GM12878 (cell line): ENCODE measurements at regions not wholly inside any gene's neighbourhood (a gene's known extent, or its start where the extent isn't known, plus 50 kb on each side); places are given as distances from the start of the nearest gene placed in this dataset.

Experiments
- ATAC-seq: fragments of 200-7000 bp; cut with Tn5 transposase; 3 replicates; pipeline ENCODE4 v1.9.1; 2020; ENCODE audit warnings: mild to moderate bottlenecking, moderate library complexity
- BruUV-seq: library from RNA; stranded (reverse); fragments of 400-500 nt; replicated peaks from 2 replicates; lab custom pipeline; 2021; lab: Mats Ljungman, UMichigan
- CTCF ChIA-PET: fragments of 300-600 bp; sonication (Branson Sonifier 250); formaldehyde crosslinking; extraction: SDS; loops from one replicate; lab custom pipeline; 2021; ENCODE audit warnings: inconsistent platforms; lab: Yijun Ruan, JAX
- POLR2A ChIA-PET: fragments of 350-600 bp; formaldehyde crosslinking; extraction: SDS; loops from one replicate; lab custom pipeline; 2021; ENCODE audit warnings: inconsistent platforms; lab: Charles Lee
- RAD21 ChIA-PET: fragments of 300-600 bp; sonication (Branson Sonifier 250); formaldehyde crosslinking; loops from one replicate; lab custom pipeline; 2023; ENCODE audit warnings: antibody characterized with exemption; ENCODE audit not compliant: unreplicated experiment; lab: Charles Lee
- SMC1A ChIA-PET: fragments of 300-600 bp; sonication (Branson Sonifier 250); formaldehyde crosslinking; loops from one replicate; lab custom pipeline; 2023; ENCODE audit not compliant: unreplicated experiment, uncharacterized antibody; lab: Charles Lee
- DNase-seq: peaks from one replicate; pipeline ENCODE4 v3.0.0-alpha.2; 2011; ENCODE audit warnings: low read depth, low spot score
- FAIRE-seq: peaks from 3 replicates; lab custom pipeline; 2011; peaks lifted over from hg19 to GRCh38; lab: Jason Lieb, UNC
- H2AFZ ChIP-seq: 2 replicates; pipeline ENCODE4 v1.6.0; 2011; ENCODE audit warnings: low read depth, low read length, control low read depth; ENCODE audit not compliant: control insufficient read depth
- H3K27ac ChIP-seq: 2 replicates; pipeline ENCODE4 v1.5.1; 2011; ENCODE audit warnings: control low read depth; ENCODE audit not compliant: control insufficient read depth, insufficient read depth
- H3K27me3 ChIP-seq, 2 experiments: replicated peaks in 1 of 2; 2 replicates each; pipeline versions ENCODE4 v1.6.0 to v1.6.1; 2011; ENCODE audit warnings: low read length in 1 of 2; ENCODE audit not compliant: control insufficient read depth in 2 of 2, insufficient read depth in 2 of 2
- H3K36me3 ChIP-seq, 2 experiments: 2 replicates each; pipeline ENCODE4 v1.5.1; 2011; ENCODE audit warnings: low read length in 1 of 2; ENCODE audit not compliant: control insufficient read depth in 2 of 2, insufficient read depth in 2 of 2
- H3K4me1 ChIP-seq: 2 replicates; pipeline ENCODE4 v1.6.1; 2011; ENCODE audit warnings: mild to moderate bottlenecking, low read length, moderate library complexity, mixed read lengths; ENCODE audit not compliant: control insufficient read depth, insufficient read depth
- H3K4me2 ChIP-seq: 2 replicates; pipeline ENCODE4 v1.6.0; 2011; ENCODE audit warnings: control low read depth; ENCODE audit not compliant: control insufficient read depth, insufficient read depth
- H3K4me3 ChIP-seq: fragments of 200-600 bp; sonication (generic); 2 replicates; pipeline ENCODE4 v1.5.1; 2016
- H3K79me2 ChIP-seq: 2 replicates; pipeline ENCODE4 v1.6.0; 2011; ENCODE audit warnings: low read length; ENCODE audit not compliant: control insufficient read depth, insufficient read depth
- H3K9ac ChIP-seq: 2 replicates; pipeline ENCODE4 v1.8.0; 2011; ENCODE audit warnings: low read length, control low read depth, mixed read lengths; ENCODE audit not compliant: control insufficient read depth, insufficient read depth
- H3K9me3 ChIP-seq: replicated peaks from 3 replicates; pipeline ENCODE4 v1.5.1; 2011; ENCODE audit warnings: mild to moderate bottlenecking, low read length; ENCODE audit not compliant: control insufficient read depth, insufficient read depth
- H4K20me1 ChIP-seq: 2 replicates; pipeline ENCODE4 v1.6.0; 2011; ENCODE audit not compliant: control insufficient read depth, insufficient read depth
- CEBPZ ChIP-seq: fragments of 150-350 bp; IDR thresholded peaks from 2 replicates; pipeline ENCODE4 v1.6.1; 2016; ENCODE audit warnings: low read depth, low read length
- MEF2B ChIP-seq: fragments of 450-650 bp; IDR thresholded peaks from 2 replicates; pipeline ENCODE4 v1.6.1; 2018; ENCODE audit warnings: mild to moderate bottlenecking, moderate library complexity; ENCODE audit not compliant: partially characterized antibody, poor library complexity, severe bottlenecking
- RFX5 ChIP-seq: IDR thresholded peaks from 2 replicates; pipeline ENCODE4 v1.6.1; 2011; ENCODE audit warnings: low read depth, low read length, improper control_type of control experiment
- ZNF217 ChIP-seq: fragments of 450-650 bp; IDR thresholded peaks from 2 replicates; pipeline ENCODE4 v1.6.1; 2017; ENCODE audit warnings: antibody characterized with exemption, mild to moderate bottlenecking
- WGBS: methylation state at CpG from one replicate; pipeline ENCODE4 v1.1.6; 2016; ENCODE audit warnings: low lambda C conversion rate; ENCODE audit not compliant: insufficient replicate concordance, insufficient coverage; ENCODE audit errors: missing lambda C conversion rate; 5-methylcytosine and 5-hydroxymethylcytosine counted together
- in situ Hi-C: fragments of 300-500 bp; cut with MboI; formaldehyde crosslinking; loops from 9 replicates; pipeline ENCODE4 v1.14.3; 2018; ENCODE audit warnings: mixed read lengths
- intact Hi-C: fragments of 100-400 bp; cut with micrococcal nuclease; formaldehyde crosslinking; loops from one replicate; pipeline ENCODE4 v1.14.2; 2022; ENCODE audit not compliant: unreplicated experiment

- no peak for TF ChIP-seq RFX5
- H3K36me3 ChIP-seq = no peaks in the 10 kb centered on the region
Measured at GRCh38 chr16:72262711-72263110, 90.8 kb upstream of the PMFBP1 start.

GRCh38 chr16:72261127-72261526 is 89.2 kb upstream of the PMFBP1 start:
- FAIRE-seq = no peak
- no peaks in the 10 kb centered on the region for H3K9me3 ChIP-seq

More at GRCh38 chr16:72262711-72263110, 90.8 kb upstream of the PMFBP1 start:
- no peaks in the 10 kb centered on the region for H3K9me3 ChIP-seq
- DNase-seq (no peak), ATAC-seq (no peak), FAIRE-seq (no peak)
- in situ Hi-C loops (no loop called here), intact Hi-C loops (no loop called here)
- H3K27me3 ChIP-seq = no peaks in the 10 kb centered on the region
- SMC1A ChIA-PET = no interaction called here
- no peak overlapping the region for H3K9ac ChIP-seq
- RAD21 ChIA-PET = no interaction called here
- no peaks in the 10 kb centered on the region for H4K20me1 ChIP-seq
- no peak overlapping the region for H3K27ac ChIP-seq
- POLR2A ChIA-PET = no interaction called here
- CTCF ChIA-PET = interaction anchor here (1.2 kb wide), 1 partner anchor 138 kb away, joined by 3 read pairs; no protein-coding TSS in a partner anchor
- 83% methylated on average over 1 of the region's 1 CpG for WGBS
- no peaks in the 10 kb centered on the region for H3K4me1 ChIP-seq
- H3K79me2 ChIP-seq = no peaks in the 10 kb centered on the region
- H3K4me3 ChIP-seq = no peak overlapping the region
- BruUV-seq = no TSS peak
- H2AFZ ChIP-seq = no peak overlapping the region
- no peak overlapping the region for H3K4me2 ChIP-seq

More at GRCh38 chr16:72261127-72261526, 89.2 kb upstream of the PMFBP1 start:
- H3K4me3 ChIP-seq = no peak overlapping the region
- no peak overlapping the region for H3K9ac ChIP-seq
- TF ChIP-seq CEBPZ (no peak), ZNF217 (no peak), MEF2B (no peak)
- H3K4me2 ChIP-seq = no peak overlapping the region
- no peaks in the 10 kb centered on the region for H3K27me3 ChIP-seq
- H4K20me1 ChIP-seq = no peaks in the 10 kb centered on the region
- H3K4me1 ChIP-seq = no peaks in the 10 kb centered on the region
- WGBS = 96% methylated on average over 1 of the region's 1 CpG
- SMC1A ChIA-PET = interaction anchor here (1.5 kb wide), 1 partner anchor 13 kb away, joined by 3 read pairs; no protein-coding TSS in a partner anchor
- CTCF ChIA-PET = interaction anchor here (0.6 to 1.4 kb wide), 3 partner anchors 9 to 41 kb away, joined by 3 read pairs; no protein-coding TSS in a partner anchor
- H3K27ac ChIP-seq = no peak overlapping the region
- H3K79me2 ChIP-seq = no peaks in the 10 kb centered on the region
- BruUV-seq = no TSS peak
- no peak for DNase-seq
- no peaks in the 10 kb centered on the region for H3K36me3 ChIP-seq
- intact Hi-C loops (no loop called here), in situ Hi-C loops (no loop called here)
- POLR2A ChIA-PET = no interaction called here
- no peak for ATAC-seq
- RAD21 ChIA-PET = no interaction called here
- no peak overlapping the region for H2AFZ ChIP-seq
